VCaP (cell line): ENCODE measurements at regions not wholly inside any gene's neighbourhood (a gene's known extent, or its start where the extent isn't known, plus 50 kb on each side); places are given as distances from the start of the nearest gene placed in this dataset.

Source experiments
- H3K27ac ChIP-seq: fragments of 450-650 bp; 2 replicates; pipeline ENCODE4 v1.5.1; 2017
- CTCF ChIP-seq: fragments of 450-650 bp; conservative IDR thresholded peaks from 2 replicates; pipeline ENCODE4 v1.5.1; 2017; ENCODE audit warnings: mild to moderate bottlenecking, moderate library complexity

GRCh38 chr2:107364361-107364950 lies 462.2 kb upstream of the RGPD4 start:
- TF ChIP-seq CTCF, result no peak
- H3K27ac ChIP-seq, result no peak overlapping the region

- no peak overlapping the region for H3K27ac ChIP-seq
- no peak for TF ChIP-seq CTCF
These were observed 452.4 kb upstream of the RGPD4 start for GRCh38 chr2:107374249-107374648.

GRCh38 chr2:107376909-107377308 lies 449.8 kb upstream of the RGPD4 start:
- TF ChIP-seq CTCF, result no peak
- no peak overlapping the region for H3K27ac ChIP-seq

GRCh38 chr2:107380912-107381311 lies 445.8 kb upstream of the RGPD4 start:
- H3K27ac ChIP-seq, result no peak overlapping the region
- TF ChIP-seq CTCF, result peak; percentile 18

GRCh38 chr2:107383691-107384090 lies 443.0 kb upstream of the RGPD4 start:
- no peak overlapping the region for H3K27ac ChIP-seq

GRCh38 chr2:107384422-107384821 lies 442.3 kb upstream of the RGPD4 start:
- TF ChIP-seq CTCF, result no peak

More at GRCh38 chr2:107383691-107384090, 443.0 kb upstream of the RGPD4 start:
- TF ChIP-seq CTCF, result no peak

GRCh38 chr2:107385921-107386320 lies 440.8 kb upstream of the RGPD4 start:
- no peak for TF ChIP-seq CTCF
- no peak overlapping the region for H3K27ac ChIP-seq

More at GRCh38 chr2:107384422-107384821, 442.3 kb upstream of the RGPD4 start:
- no peak overlapping the region for H3K27ac ChIP-seq
